ENCODE measurements at regions not wholly inside any gene's neighbourhood (a gene's known extent, or its start where the extent isn't known, plus 50 kb on each side); places are given as distances from the start of the nearest gene placed in this dataset.

GRCh38 chr1:233815357-233815756 is 89.1 kb upstream of the SLC35F3 start:
- TF ChIP-seq CTCF (IDR thresholded peaks at IDR 0.05) (no peak), EZH2phosphoT487 (IDR thresholded peaks at IDR 0.05) (no peak)

Measured in neural progenitor cell (in vitro differentiated cells).